Neural progenitor cell (in vitro differentiated cells): ENCODE measurements at regions not wholly inside any gene's neighbourhood (a gene's known extent, or its start where the extent isn't known, plus 50 kb on each side); places are given as distances from the start of the nearest gene placed in this dataset.

Experiments
- DNase-seq: peaks from one replicate; pipeline ENCODE4 v3.0.0-alpha.2; 2016; ENCODE audit warnings: low spot score
- H2AFZ ChIP-seq: fragments of 200-600 bp; sonication (generic); replicated peaks from 2 replicates; pipeline ENCODE4 v1.6.1; 2016; ENCODE audit warnings: antibody characterized with exemption
- H3F3A ChIP-seq: fragments of 200-600 bp; sonication (generic); 2 replicates; pipeline ENCODE4 v1.6.1; 2016; ENCODE audit warnings: antibody characterized with exemption, low read depth
- H3K27ac ChIP-seq: fragments of 200-600 bp; sonication (generic); 2 replicates; pipeline ENCODE4 v1.5.1; 2016; ENCODE audit warnings: mild to moderate bottlenecking
- H3K27me3 ChIP-seq: fragments of 200-600 bp; sonication (generic); 2 replicates; pipeline ENCODE4 v1.6.1; 2016; ENCODE audit warnings: mild to moderate bottlenecking, moderate library complexity
- H3K36me3 ChIP-seq: fragments of 200-600 bp; sonication (generic); 2 replicates; pipeline ENCODE4 v1.5.1; 2016
- H3K4me1 ChIP-seq: fragments of 200-600 bp; sonication (generic); 2 replicates; pipeline ENCODE4 v1.6.1; 2016; ENCODE audit warnings: mixed run types
- H3K4me2 ChIP-seq: fragments of 200-600 bp; sonication (generic); 2 replicates; pipeline ENCODE4 v1.6.1; 2016
- H3K4me3 ChIP-seq: fragments of 200-600 bp; sonication (generic); 2 replicates; pipeline ENCODE4 v1.5.1; 2016
- H3K79me2 ChIP-seq: fragments of 200-600 bp; sonication (generic); 2 replicates; pipeline ENCODE4 v1.6.1; 2016; ENCODE audit warnings: low read depth
- H3K9ac ChIP-seq: fragments of 200-600 bp; sonication (generic); 2 replicates; pipeline ENCODE4 v1.6.1; 2016
- H3K9me3 ChIP-seq: fragments of 200-600 bp; sonication (generic); 2 replicates; pipeline ENCODE4 v1.5.1; 2016; ENCODE audit warnings: low read depth
- H4K20me1 ChIP-seq: fragments of 200-600 bp; sonication (generic); 2 replicates; pipeline ENCODE4 v1.6.1; 2016; ENCODE audit warnings: low read depth
- H3K27ac Mint-ChIP-seq: 3 replicates; pipeline ENCODE4 v1.8.0; 2021; ENCODE audit warnings: mixed read lengths
- H3K27me3 Mint-ChIP-seq: 2 replicates; pipeline ENCODE4 v1.8.0; 2022; ENCODE audit warnings: low read depth, mild to moderate bottlenecking, inconsistent platforms, moderate library complexity, mixed read lengths; ENCODE audit not compliant: insufficient read depth
- H3K36me3 Mint-ChIP-seq: 3 replicates; pipeline ENCODE4 v1.8.0; 2021; ENCODE audit warnings: mixed read lengths
- H3K4me1 Mint-ChIP-seq: 3 replicates; pipeline ENCODE4 v1.8.0; 2021; ENCODE audit warnings: mixed read lengths
- H3K4me3 Mint-ChIP-seq: 3 replicates; pipeline ENCODE4 v1.8.0; 2021; ENCODE audit warnings: mild to moderate bottlenecking, moderate library complexity, mixed read lengths
- H3K9me3 Mint-ChIP-seq: 3 replicates; pipeline ENCODE4 v1.8.0; 2020; ENCODE audit warnings: mixed read lengths
- CTCF ChIP-seq: fragments of 200-600 bp; sonication (generic); IDR thresholded peaks from 2 replicates; pipeline ENCODE4 v1.5.1; 2017; ENCODE audit warnings: antibody characterized with exemption, mild to moderate bottlenecking
- EZH2 ChIP-seq: fragments of 200-600 bp; sonication (generic); IDR thresholded peaks from 2 replicates; pipeline ENCODE4 v1.6.1; 2017; ENCODE audit warnings: antibody characterized with exemption, mild to moderate bottlenecking, moderate library complexity
- EZH2phosphoT487 ChIP-seq: fragments of 200-600 bp; sonication (generic); IDR thresholded peaks from 2 replicates; pipeline ENCODE4 v1.6.1; 2017; ENCODE audit warnings: antibody characterized with exemption

DNA sequence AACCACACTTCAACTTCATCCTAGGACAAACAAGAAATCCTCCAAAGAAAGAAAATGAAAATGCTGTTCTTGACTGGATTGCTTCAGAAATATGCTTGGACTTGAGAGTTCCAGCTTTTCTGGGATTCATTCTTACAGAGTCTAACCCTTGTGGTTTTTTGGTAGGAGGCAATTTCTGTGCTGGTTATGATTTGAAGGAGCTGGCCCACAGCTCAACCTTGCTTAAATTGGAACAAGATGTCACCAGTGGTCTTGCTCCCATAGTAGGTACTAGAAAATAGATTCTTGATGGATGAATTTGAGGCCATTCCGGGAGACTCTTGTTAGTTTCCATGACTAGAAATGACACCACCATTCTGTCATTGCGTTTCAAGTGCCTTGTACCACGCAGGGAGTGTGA, 54.3 kb upstream of the BMP6 start:
- TF ChIP-seq EZH2phosphoT487 (no peak), EZH2 (no peak), CTCF (no peak)
- no peaks in the 10 kb centered on the region for H3K9me3 ChIP-seq
- H3F3A ChIP-seq = no peaks in the 10 kb centered on the region
- no peak overlapping the region for H3K4me2 ChIP-seq
- Mint-ChIP-seq H3K4me1 (peaks cover 6% of the 10 kb centered on the region), H3K27me3 (peaks cover 2% of the 10 kb centered on the region), H3K27ac (no peak overlapping the region), H3K9me3 (no peaks in the 10 kb centered on the region), H3K4me3 (no peak overlapping the region), H3K36me3 (no peaks in the 10 kb centered on the region)
- H3K27ac ChIP-seq = no peak overlapping the region
- H3K79me2 ChIP-seq = no peaks in the 10 kb centered on the region
- no peak overlapping the region for H3K4me3 ChIP-seq
- peaks cover 5% of the 10 kb centered on the region for H3K27me3 ChIP-seq
- no peaks in the 10 kb centered on the region for H3K36me3 ChIP-seq
- DNase-seq = no peak
- H2AFZ ChIP-seq = no peak overlapping the region
- no peaks in the 10 kb centered on the region for H4K20me1 ChIP-seq
- no peaks in the 10 kb centered on the region for H3K4me1 ChIP-seq
- H3K9ac ChIP-seq = no peak overlapping the region

DNA sequence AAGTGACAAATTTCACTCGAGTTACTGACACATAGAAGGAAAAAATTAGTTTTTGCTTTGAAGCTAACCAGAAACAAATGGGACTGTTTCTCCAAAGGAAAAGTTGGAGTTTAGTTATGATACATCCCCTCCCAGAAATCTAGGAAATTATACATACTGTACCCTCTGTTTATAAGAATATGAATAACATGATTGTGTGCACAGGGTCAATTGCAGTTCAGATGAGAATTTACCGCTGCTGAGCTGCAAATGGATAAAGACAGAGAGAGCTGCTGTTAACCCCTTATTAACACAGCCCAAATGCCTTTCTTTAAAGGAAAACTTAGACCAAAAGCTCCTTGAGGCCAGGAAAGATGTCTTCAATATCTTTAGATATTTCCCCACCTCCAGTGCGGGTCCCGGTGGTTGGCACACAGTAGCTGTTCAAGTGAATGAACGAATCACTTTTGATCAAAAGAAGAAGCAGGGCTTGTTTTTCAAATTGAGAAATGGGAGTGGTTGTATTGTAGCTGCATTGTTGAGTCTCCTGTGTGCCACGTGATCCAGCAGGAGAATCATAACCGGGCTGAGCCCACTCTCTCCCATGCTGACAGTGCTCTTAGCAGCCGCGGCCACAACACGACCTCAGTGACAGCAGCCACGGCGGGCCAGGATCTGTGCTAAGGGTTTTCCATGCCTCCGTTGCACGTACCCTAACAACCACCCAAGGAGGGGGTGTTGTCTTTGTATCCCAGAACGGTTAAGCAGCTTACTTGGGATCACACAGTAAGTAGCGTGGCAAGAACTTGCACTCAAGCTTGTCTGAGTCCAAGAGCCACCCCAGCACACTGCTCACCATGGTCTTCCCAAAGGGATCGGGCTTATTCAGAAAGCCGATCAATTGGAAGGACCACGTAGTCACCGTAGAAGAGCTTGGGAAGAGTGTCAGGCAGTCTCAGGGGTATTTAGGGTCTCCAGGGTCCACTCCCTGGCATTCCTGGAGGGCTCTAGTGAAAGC, 53.5 kb upstream of the BMP6 start:
- H3F3A ChIP-seq = no peaks in the 10 kb centered on the region
- peak overlapping the region; percentile 38 for H2AFZ ChIP-seq
- TF ChIP-seq CTCF = no peak
- no peak for TF ChIP-seq EZH2phosphoT487
- no peak for TF ChIP-seq EZH2
- H3K27ac Mint-ChIP-seq = no peak overlapping the region
- H3K27me3 Mint-ChIP-seq = peaks cover 2% of the 10 kb centered on the region
- no peak overlapping the region for H3K9ac ChIP-seq
- peaks cover 5% of the 10 kb centered on the region for H3K27me3 ChIP-seq
- H4K20me1 ChIP-seq = no peaks in the 10 kb centered on the region
- no peak overlapping the region for H3K4me3 Mint-ChIP-seq
- H3K36me3 ChIP-seq = no peaks in the 10 kb centered on the region
- no peaks in the 10 kb centered on the region for H3K79me2 ChIP-seq
- H3K4me1 ChIP-seq = no peaks in the 10 kb centered on the region
- DNase-seq = no peak
- peaks cover 6% of the 10 kb centered on the region for H3K4me1 Mint-ChIP-seq
- no peak overlapping the region for H3K27ac ChIP-seq
- H3K9me3 ChIP-seq = no peaks in the 10 kb centered on the region
- H3K4me3 ChIP-seq = peak overlapping the region; percentile 32
- no peaks in the 10 kb centered on the region for H3K9me3 Mint-ChIP-seq
- H3K4me2 ChIP-seq = peak overlapping the region; percentile 68
- H3K36me3 Mint-ChIP-seq = no peaks in the 10 kb centered on the region

DNA sequence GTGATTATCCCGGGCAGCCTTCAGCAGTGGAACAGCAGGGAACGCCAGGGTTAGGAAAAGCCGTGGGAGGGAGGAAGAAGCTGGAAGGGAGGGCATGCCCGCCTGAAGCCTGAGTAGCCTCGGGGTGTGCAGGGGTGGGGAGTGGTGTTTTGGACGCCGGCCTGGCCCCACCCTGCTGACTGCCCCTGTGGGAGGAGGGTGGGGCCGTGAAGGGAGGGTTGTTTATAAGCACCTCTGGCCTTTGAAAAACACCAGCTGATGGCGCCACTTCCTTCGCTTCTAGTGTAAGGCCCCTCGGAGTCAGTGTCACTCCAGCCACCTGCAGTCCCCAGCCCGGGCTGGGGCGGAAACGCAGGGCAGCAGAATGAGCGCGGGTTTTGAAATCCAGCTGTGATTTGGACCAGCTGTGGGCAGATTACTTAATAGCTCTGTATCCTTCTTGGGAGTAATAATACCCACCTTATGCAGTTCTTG, 52.8 kb upstream of the BMP6 start:
- TF ChIP-seq EZH2phosphoT487 = no peak
- TF ChIP-seq EZH2 = no peak
- TF ChIP-seq CTCF = peak; percentile 51
- Mint-ChIP-seq H3K36me3 (no peaks in the 10 kb centered on the region), H3K4me1 (peaks cover 6% of the 10 kb centered on the region), H3K4me3 (no peak overlapping the region), H3K27me3 (peaks cover 2% of the 10 kb centered on the region), H3K9me3 (no peaks in the 10 kb centered on the region), H3K27ac (no peak overlapping the region)
- Histone ChIP-seq H3K27me3 (peaks cover 5% of the 10 kb centered on the region), H3K9me3 (no peaks in the 10 kb centered on the region), H3K36me3 (no peaks in the 10 kb centered on the region), H3F3A (no peaks in the 10 kb centered on the region), H2AFZ (peak overlapping the region; percentile 38), H3K4me1 (no peaks in the 10 kb centered on the region), H3K79me2 (no peaks in the 10 kb centered on the region), H4K20me1 (no peaks in the 10 kb centered on the region), H3K27ac (no peak overlapping the region), H3K9ac (no peak overlapping the region), H3K4me2 (peak overlapping the region; percentile 68), H3K4me3 (peak overlapping the region; percentile 32)
- DNase-seq = peak; percentile 81
